ENCODE measurements at regions not wholly inside any gene's neighbourhood (a gene's known extent, or its start where the extent isn't known, plus 50 kb on each side); places are given as distances from the start of the nearest gene placed in this dataset.

DNA sequence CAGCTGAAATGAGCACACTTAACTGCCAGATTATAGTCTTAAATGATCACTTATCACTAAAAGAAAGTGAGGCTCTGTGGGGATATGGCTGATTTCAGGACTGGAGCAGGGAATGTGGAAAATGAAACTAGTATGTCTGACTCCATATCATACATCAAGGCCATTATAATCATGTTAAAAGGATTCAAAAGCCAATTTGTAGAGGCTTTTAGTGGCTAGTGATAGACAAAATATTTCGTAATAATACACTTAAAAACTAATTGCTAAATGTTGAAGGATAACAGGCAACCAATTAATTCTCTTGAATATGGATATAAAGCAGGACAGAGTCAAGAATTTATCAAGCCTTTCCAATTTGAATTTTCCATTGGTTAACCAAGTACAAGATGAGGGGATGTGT is 358.1 kb upstream of the NDST3 start:
- TF ChIP-seq RAD21 (conservative IDR thresholded peaks at IDR 0.05 in 1 of 2, IDR thresholded peaks at IDR 0.05 in 1 of 2), result no peak
- TF ChIP-seq BHLHE40 (IDR thresholded peaks at IDR 0.05; ENCODE audit: low read depth, low read length), result no peak
- TF ChIP-seq, protein P1, sequence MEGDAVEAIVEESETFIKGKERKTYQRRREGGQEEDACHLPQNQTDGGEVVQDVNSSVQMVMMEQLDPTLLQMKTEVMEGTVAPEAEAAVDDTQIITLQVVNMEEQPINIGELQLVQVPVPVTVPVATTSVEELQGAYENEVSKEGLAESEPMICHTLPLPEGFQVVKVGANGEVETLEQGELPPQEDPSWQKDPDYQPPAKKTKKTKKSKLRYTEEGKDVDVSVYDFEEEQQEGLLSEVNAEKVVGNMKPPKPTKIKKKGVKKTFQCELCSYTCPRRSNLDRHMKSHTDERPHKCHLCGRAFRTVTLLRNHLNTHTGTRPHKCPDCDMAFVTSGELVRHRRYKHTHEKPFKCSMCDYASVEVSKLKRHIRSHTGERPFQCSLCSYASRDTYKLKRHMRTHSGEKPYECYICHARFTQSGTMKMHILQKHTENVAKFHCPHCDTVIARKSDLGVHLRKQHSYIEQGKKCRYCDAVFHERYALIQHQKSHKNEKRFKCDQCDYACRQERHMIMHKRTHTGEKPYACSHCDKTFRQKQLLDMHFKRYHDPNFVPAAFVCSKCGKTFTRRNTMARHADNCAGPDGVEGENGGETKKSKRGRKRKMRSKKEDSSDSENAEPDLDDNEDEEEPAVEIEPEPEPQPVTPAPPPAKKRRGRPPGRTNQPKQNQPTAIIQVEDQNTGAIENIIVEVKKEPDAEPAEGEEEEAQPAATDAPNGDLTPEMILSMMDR (IDR thresholded peaks at IDR 0.05), result no peak
- no peak for TF ChIP-seq ESRRA (IDR thresholded peaks at IDR 0.05; ENCODE audit: borderline replicate concordance, low read length)
- TF ChIP-seq ZFP36 (IDR thresholded peaks at IDR 0.05; ENCODE audit: borderline replicate concordance, partially characterized antibody), result no peak
- no peak for TF ChIP-seq EP300 (IDR thresholded peaks at IDR 0.05)
- TF ChIP-seq RFX5 (IDR thresholded peaks at IDR 0.05), result no peak
- TF ChIP-seq HDAC2 (IDR thresholded peaks at IDR 0.05), result no peak
- TF ChIP-seq CHD2 (IDR thresholded peaks at IDR 0.05; ENCODE audit: low read length, partially characterized antibody), result no peak

Measured in A549 (cell line).